Gastrocnemius medialis (tissue), 4 donors: ENCODE measurements at regions not wholly inside any gene's neighbourhood (a gene's known extent, or its start where the extent isn't known, plus 50 kb on each side); places are given as distances from the start of the nearest gene placed in this dataset.

Experiments
- ATAC-seq, 2 donors: fragments of 150-250 bp; one replicate each; pipeline ENCODE4 v1.9.1; 2016
- DNase-seq, 2 donors: peaks; one replicate each; pipeline ENCODE4 v3.0.0-alpha.2; 2019
- H3K27ac ChIP-seq, 4 donors: fragments of 200-600 bp; sonication (generic); 1 replicate in 1 of 4; 2 replicates in 3 of 4; pipeline ENCODE4 v1.5.1; 2016 to 2018; ENCODE audit warnings: mild to moderate bottlenecking in 2 of 4, moderate library complexity in 1 of 4
- H3K27me3 ChIP-seq, 3 donors: fragments of 200-600 bp; sonication (generic) in 2 of 3; 1 replicate in 1 of 3; 2 replicates in 2 of 3; pipeline versions ENCODE4 v1.5.1 to v1.6.0; 2016 to 2019; ENCODE audit warnings: mild to moderate bottlenecking in 1 of 3, moderate library complexity in 1 of 3
- H3K36me3 ChIP-seq, 2 donors: fragments of 200-600 bp; sonication (generic) in 1 of 2; one replicate each; pipeline ENCODE4 v1.5.1; 2017 to 2018
- H3K4me1 ChIP-seq, 2 donors: fragments of 200-600 bp; sonication (generic) in 1 of 2; one replicate each; pipeline ENCODE4 v1.5.1; 2016 to 2017; ENCODE audit warnings: mild to moderate bottlenecking in 2 of 2
- H3K4me3 ChIP-seq, 4 donors: fragments of 200-600 bp; sonication (generic) in 3 of 4; 1 replicate in 1 of 4; 2 replicates in 3 of 4; pipeline ENCODE4 v1.5.1; 2016 to 2019; ENCODE audit warnings: mild to moderate bottlenecking in 2 of 4
- H3K9me3 ChIP-seq, 3 donors: fragments of 200-600 bp; sonication (generic) in 2 of 3; 1 replicate in 1 of 3; 2 replicates in 2 of 3; pipeline ENCODE4 v1.5.1; 2016 to 2019
- POLR2A ChIP-seq, 2 donors: fragments of 450-650 bp; IDR thresholded peaks; one replicate each; pipeline ENCODE4 v1.6.1; 2017; ENCODE audit warnings: antibody characterized with exemption in 2 of 2, mild to moderate bottlenecking in 2 of 2, moderate library complexity in 2 of 2
- in situ Hi-C, 4 donors: fragments of 200-750 bp; cut with MboI; loops; one replicate each; pipeline versions ENCODE4 v1.15.0 to v1.8.0; 2017; ENCODE audit warnings: low sequenced_read_pairs in 4 of 4
- intact Hi-C: fragments of 100-400 bp; cut with DNase I; formaldehyde crosslinking; loops from one replicate; pipeline ENCODE4 v1.15.1; 2023; ENCODE audit warnings: low total_unique reads
- TF ChIP-seq, protein P1 (sequence below), 5 experiments: fragments of 450-650 bp in 3 of 5; fragments of 200-600 bp in 2 of 5; sonication (generic) in 2 of 5; IDR thresholded peaks in 4 of 5; conservative IDR thresholded peaks in 1 of 5; 1 replicate in 4 of 5; 2 replicates in 1 of 5; pipeline ENCODE4 v1.5.1; 2016 to 2019; ENCODE audit warnings: antibody characterized with exemption in 5 of 5, mild to moderate bottlenecking in 3 of 5, moderate library complexity in 3 of 5

- Histone ChIP-seq H3K9me3 (no peaks in the 10 kb centered on the region), H3K4me1 (no peaks in the 10 kb centered on the region), H3K36me3 (no peaks in the 10 kb centered on the region), H3K4me3 (no peak overlapping the region), H3K27me3 (no peaks in the 10 kb centered on the region), H3K27ac (no peak overlapping the region)
- intact Hi-C loops: no loop called here
- no peak for DNase-seq
- in situ Hi-C loops: no loop called here
- TF ChIP-seq POLR2A (IDR thresholded peaks at IDR 0.05): no peak
- TF ChIP-seq, protein P1, sequence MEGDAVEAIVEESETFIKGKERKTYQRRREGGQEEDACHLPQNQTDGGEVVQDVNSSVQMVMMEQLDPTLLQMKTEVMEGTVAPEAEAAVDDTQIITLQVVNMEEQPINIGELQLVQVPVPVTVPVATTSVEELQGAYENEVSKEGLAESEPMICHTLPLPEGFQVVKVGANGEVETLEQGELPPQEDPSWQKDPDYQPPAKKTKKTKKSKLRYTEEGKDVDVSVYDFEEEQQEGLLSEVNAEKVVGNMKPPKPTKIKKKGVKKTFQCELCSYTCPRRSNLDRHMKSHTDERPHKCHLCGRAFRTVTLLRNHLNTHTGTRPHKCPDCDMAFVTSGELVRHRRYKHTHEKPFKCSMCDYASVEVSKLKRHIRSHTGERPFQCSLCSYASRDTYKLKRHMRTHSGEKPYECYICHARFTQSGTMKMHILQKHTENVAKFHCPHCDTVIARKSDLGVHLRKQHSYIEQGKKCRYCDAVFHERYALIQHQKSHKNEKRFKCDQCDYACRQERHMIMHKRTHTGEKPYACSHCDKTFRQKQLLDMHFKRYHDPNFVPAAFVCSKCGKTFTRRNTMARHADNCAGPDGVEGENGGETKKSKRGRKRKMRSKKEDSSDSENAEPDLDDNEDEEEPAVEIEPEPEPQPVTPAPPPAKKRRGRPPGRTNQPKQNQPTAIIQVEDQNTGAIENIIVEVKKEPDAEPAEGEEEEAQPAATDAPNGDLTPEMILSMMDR (IDR thresholded peaks at IDR 0.05 in 4 of 5, conservative IDR thresholded peaks at IDR 0.05 in 1 of 5): no peak
- ATAC-seq: no peak
These were observed 119.1 kb upstream of the FGGY start for GRCh38 chr1:59177756-59178155.

GRCh38 chr1:59178339-59179187 lies 118.3 kb upstream of the FGGY start:
- ATAC-seq (peak; percentile 60 to 79), DNase-seq (peak; percentile 27 to 43)
- H3K27me3 ChIP-seq: no peaks in the 10 kb centered on the region
- H3K4me3 ChIP-seq: no peak overlapping the region
- in situ Hi-C loops (no loop called here), intact Hi-C loops (no loop called here)
- TF ChIP-seq POLR2A (IDR thresholded peaks at IDR 0.05): no peak
- TF ChIP-seq, protein P1 (IDR thresholded peaks at IDR 0.05 in 4 of 5, conservative IDR thresholded peaks at IDR 0.05 in 1 of 5): no peak
- peak overlapping the region in 3 of 4 donors; percentile 37 to 53 (median 51) for H3K27ac ChIP-seq
- no peaks in the 10 kb centered on the region for H3K36me3 ChIP-seq
- H3K9me3 ChIP-seq: no peaks in the 10 kb centered on the region
- no peaks in the 10 kb centered on the region for H3K4me1 ChIP-seq

DNA sequence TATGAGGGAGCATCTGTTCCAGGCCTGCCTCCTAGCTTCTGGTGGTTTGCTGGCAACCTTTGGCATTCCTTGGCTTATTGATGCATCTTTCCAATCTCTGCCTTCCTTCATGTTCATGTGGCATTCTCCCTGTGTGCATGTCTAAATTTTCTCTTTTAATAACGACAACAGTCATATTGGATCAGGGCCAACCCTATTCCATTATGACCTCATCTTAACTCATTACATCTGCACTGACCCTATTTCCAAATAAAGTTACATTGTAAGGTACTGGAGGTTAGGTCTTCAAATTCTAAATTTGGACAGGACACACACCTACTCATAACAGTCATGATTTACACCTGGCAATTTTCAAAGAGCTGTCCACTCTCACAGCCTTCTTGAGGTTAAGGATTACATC lies 117.2 kb upstream of the FGGY start:
- no peak overlapping the region for H3K4me3 ChIP-seq
- in situ Hi-C loops (no loop called here), intact Hi-C loops (no loop called here)
- no peaks in the 10 kb centered on the region for H3K27me3 ChIP-seq
- TF ChIP-seq POLR2A (IDR thresholded peaks at IDR 0.05): no peak
- TF ChIP-seq, protein P1 (IDR thresholded peaks at IDR 0.05 in 4 of 5, conservative IDR thresholded peaks at IDR 0.05 in 1 of 5): no peak
- no peak for DNase-seq
- H3K4me1 ChIP-seq: peaks cover 0 to 7% of the 10 kb centered on the region in 2 donors
- H3K36me3 ChIP-seq: no peaks in the 10 kb centered on the region
- H3K9me3 ChIP-seq: no peaks in the 10 kb centered on the region
- no peak for ATAC-seq
- peak overlapping the region in 1 of 4 donors; percentile 51 for H3K27ac ChIP-seq

GRCh38 chr1:59180735-59181134 lies 116.2 kb upstream of the FGGY start:
- Histone ChIP-seq H3K4me3 (no peak overlapping the region), H3K27ac (peak overlapping the region; percentile 1 to 27 (median 14)), H3K4me1 (peaks cover 0 to 9% of the 10 kb centered on the region in 2 donors), H3K36me3 (no peaks in the 10 kb centered on the region), H3K27me3 (no peaks in the 10 kb centered on the region), H3K9me3 (no peaks in the 10 kb centered on the region)
- ATAC-seq (no peak), DNase-seq (no peak)
- in situ Hi-C loops: no loop called here
- TF ChIP-seq, protein P1 (IDR thresholded peaks at IDR 0.05 in 4 of 5, conservative IDR thresholded peaks at IDR 0.05 in 1 of 5): no peak
- TF ChIP-seq POLR2A (IDR thresholded peaks at IDR 0.05): no peak
- intact Hi-C loops: no loop called here
